HCT116 (cell line): ENCODE measurements at regions not wholly inside any gene's neighbourhood (a gene's known extent, or its start where the extent isn't known, plus 50 kb on each side); places are given as distances from the start of the nearest gene placed in this dataset.

Source experiments
- EZH2phosphoT487 ChIP-seq: fragments of 200-600 bp; IDR thresholded peaks from 2 replicates; pipeline ENCODE4 v1.6.1; 2018; ENCODE audit warnings: antibody characterized with exemption, borderline replicate concordance
- POLR2A ChIP-seq: IDR thresholded peaks from 2 replicates; pipeline ENCODE4 v1.7.0; 2011; ENCODE audit warnings: borderline replicate concordance; ENCODE audit not compliant: insufficient read depth, insufficient read length; ENCODE audit errors: extremely low read depth
- SIN3A ChIP-seq: IDR thresholded peaks from 2 replicates; pipeline ENCODE4 v1.6.1; 2012; ENCODE audit warnings: low read depth
- TCF7L2 ChIP-seq: IDR thresholded peaks from 2 replicates; pipeline ENCODE4 v1.7.0; 2011; ENCODE audit warnings: borderline replicate concordance, inconsistent platforms; ENCODE audit not compliant: insufficient read depth, insufficient read length; ENCODE audit errors: extremely low read depth
- ZNF274 ChIP-seq: fragments of 200-500 bp; sonication (Bioruptor generic); IDR thresholded peaks from 2 replicates; pipeline ENCODE4 v1.6.1; 2014; ENCODE audit warnings: mild to moderate bottlenecking, low read depth, low read length, inconsistent platforms
- TF ChIP-seq, protein P1 (sequence below), 3 experiments: fragments of 200-600 bp in 1 of 3; sonication (generic) in 1 of 3; IDR thresholded peaks in 2 of 3; conservative IDR thresholded peaks in 1 of 3; 2 replicates each; pipeline ENCODE4 v1.5.1; 2012 to 2017; ENCODE audit warnings: low read depth in 2 of 3, low read length in 2 of 3, antibody characterized with exemption in 1 of 3, borderline replicate concordance in 1 of 3, control low read depth in 1 of 3, mild to moderate bottlenecking in 1 of 3, mixed read lengths in 1 of 3, mixed run types in 1 of 3, moderate library complexity in 1 of 3; ENCODE audit not compliant: insufficient read depth in 1 of 3
- TF ChIP-seq, protein P2 (sequence below): IDR thresholded peaks from 2 replicates; pipeline ENCODE4 v1.6.1; 2012

DNA sequence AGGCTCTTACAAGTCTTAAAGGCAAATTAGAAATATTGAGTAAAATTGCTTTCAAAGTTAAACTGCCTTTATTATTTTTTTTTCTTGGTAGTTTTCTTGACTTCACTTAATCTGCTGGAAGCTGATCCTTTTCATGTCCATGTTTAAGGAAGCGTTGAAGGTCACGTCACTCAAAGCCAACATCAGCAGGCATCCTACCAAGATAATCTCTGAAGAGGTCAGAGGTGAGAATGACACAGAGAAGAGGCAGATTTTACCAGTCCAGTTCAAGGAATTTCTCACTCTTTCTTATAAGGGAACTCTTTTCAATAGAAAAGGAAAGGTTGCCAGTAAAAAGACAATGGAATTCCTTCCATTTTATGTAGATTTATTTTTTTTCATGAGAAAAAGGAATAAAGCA is 259.8 kb downstream of the ANXA1 start:
- TF ChIP-seq, protein P1, sequence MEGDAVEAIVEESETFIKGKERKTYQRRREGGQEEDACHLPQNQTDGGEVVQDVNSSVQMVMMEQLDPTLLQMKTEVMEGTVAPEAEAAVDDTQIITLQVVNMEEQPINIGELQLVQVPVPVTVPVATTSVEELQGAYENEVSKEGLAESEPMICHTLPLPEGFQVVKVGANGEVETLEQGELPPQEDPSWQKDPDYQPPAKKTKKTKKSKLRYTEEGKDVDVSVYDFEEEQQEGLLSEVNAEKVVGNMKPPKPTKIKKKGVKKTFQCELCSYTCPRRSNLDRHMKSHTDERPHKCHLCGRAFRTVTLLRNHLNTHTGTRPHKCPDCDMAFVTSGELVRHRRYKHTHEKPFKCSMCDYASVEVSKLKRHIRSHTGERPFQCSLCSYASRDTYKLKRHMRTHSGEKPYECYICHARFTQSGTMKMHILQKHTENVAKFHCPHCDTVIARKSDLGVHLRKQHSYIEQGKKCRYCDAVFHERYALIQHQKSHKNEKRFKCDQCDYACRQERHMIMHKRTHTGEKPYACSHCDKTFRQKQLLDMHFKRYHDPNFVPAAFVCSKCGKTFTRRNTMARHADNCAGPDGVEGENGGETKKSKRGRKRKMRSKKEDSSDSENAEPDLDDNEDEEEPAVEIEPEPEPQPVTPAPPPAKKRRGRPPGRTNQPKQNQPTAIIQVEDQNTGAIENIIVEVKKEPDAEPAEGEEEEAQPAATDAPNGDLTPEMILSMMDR (IDR thresholded peaks at IDR 0.05 in 2 of 3, conservative IDR thresholded peaks at IDR 0.05 in 1 of 3; ENCODE audit: borderline replicate concordance in 1 of 3, insufficient read depth in 1 of 3, low read depth in 2 of 3, low read length in 2 of 3): no peak
- no peak for TF ChIP-seq POLR2A
- no peak for TF ChIP-seq EZH2phosphoT487
- TF ChIP-seq SIN3A: no peak
- TF ChIP-seq TCF7L2: no peak
- no peak for TF ChIP-seq ZNF274
- TF ChIP-seq, protein P2, sequence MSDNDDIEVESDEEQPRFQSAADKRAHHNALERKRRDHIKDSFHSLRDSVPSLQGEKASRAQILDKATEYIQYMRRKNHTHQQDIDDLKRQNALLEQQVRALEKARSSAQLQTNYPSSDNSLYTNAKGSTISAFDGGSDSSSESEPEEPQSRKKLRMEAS: no peak
